ENCODE measurements at regions not wholly inside any gene's neighbourhood (a gene's known extent, or its start where the extent isn't known, plus 50 kb on each side); places are given as distances from the start of the nearest gene placed in this dataset.

GRCh38 chr2:16081316-16082200, 141.2 kb downstream of the MYCN start:
- TF ChIP-seq MAZ (IDR thresholded peaks at IDR 0.05; ENCODE audit: borderline replicate concordance, low read depth, low read length), result no peak
- TF ChIP-seq, protein P1, sequence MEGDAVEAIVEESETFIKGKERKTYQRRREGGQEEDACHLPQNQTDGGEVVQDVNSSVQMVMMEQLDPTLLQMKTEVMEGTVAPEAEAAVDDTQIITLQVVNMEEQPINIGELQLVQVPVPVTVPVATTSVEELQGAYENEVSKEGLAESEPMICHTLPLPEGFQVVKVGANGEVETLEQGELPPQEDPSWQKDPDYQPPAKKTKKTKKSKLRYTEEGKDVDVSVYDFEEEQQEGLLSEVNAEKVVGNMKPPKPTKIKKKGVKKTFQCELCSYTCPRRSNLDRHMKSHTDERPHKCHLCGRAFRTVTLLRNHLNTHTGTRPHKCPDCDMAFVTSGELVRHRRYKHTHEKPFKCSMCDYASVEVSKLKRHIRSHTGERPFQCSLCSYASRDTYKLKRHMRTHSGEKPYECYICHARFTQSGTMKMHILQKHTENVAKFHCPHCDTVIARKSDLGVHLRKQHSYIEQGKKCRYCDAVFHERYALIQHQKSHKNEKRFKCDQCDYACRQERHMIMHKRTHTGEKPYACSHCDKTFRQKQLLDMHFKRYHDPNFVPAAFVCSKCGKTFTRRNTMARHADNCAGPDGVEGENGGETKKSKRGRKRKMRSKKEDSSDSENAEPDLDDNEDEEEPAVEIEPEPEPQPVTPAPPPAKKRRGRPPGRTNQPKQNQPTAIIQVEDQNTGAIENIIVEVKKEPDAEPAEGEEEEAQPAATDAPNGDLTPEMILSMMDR (conservative IDR thresholded peaks at IDR 0.05; ENCODE audit: low read depth, low read length), result no peak
- no peak for TF ChIP-seq POLR2A (IDR thresholded peaks at IDR 0.05; ENCODE audit: low read depth, low read length)
- TF ChIP-seq ELK1 (IDR thresholded peaks at IDR 0.05; ENCODE audit: borderline replicate concordance, low read depth, low read length), result no peak
- no peak for TF ChIP-seq RFX5 (IDR thresholded peaks at IDR 0.05; ENCODE audit: low read depth, low read length)
- TF ChIP-seq MXI1 (IDR thresholded peaks at IDR 0.05; ENCODE audit: borderline replicate concordance, low read depth, low read length), result no peak
- TF ChIP-seq, protein P2, sequence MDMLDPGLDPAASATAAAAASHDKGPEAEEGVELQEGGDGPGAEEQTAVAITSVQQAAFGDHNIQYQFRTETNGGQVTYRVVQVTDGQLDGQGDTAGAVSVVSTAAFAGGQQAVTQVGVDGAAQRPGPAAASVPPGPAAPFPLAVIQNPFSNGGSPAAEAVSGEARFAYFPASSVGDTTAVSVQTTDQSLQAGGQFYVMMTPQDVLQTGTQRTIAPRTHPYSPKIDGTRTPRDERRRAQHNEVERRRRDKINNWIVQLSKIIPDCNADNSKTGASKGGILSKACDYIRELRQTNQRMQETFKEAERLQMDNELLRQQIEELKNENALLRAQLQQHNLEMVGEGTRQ (IDR thresholded peaks at IDR 0.05; ENCODE audit: low read depth, low read length), result no peak
- no peak for TF ChIP-seq CEBPB (IDR thresholded peaks at IDR 0.05; ENCODE audit: low read depth, low read length)
- no peak for TF ChIP-seq BHLHE40 (IDR thresholded peaks at IDR 0.05; ENCODE audit: low read depth, low read length)
- TF ChIP-seq FOS (IDR thresholded peaks at IDR 0.05; ENCODE audit: low read depth, low read length), result no peak
- no peak for TF ChIP-seq SMC3 (IDR thresholded peaks at IDR 0.05; ENCODE audit: low read depth, low read length)

Data from IMR-90 (cell line).